Osteoblast (primary cell): ENCODE measurements at regions not wholly inside any gene's neighbourhood (a gene's known extent, or its start where the extent isn't known, plus 50 kb on each side); places are given as distances from the start of the nearest gene placed in this dataset.

Source experiments
- DNase-seq: peaks from one replicate; pipeline ENCODE4 v3.0.0; 2011; ENCODE audit warnings: low spot score, mixed read lengths; ENCODE audit not compliant: insufficient read length; ENCODE audit errors: missing footprints
- H2AFZ ChIP-seq: 2 replicates; pipeline ENCODE4 v1.6.0; 2011; ENCODE audit warnings: mild to moderate bottlenecking, low read length
- H3K27ac ChIP-seq: 2 replicates; pipeline ENCODE4 v1.5.1; 2011; ENCODE audit warnings: mild to moderate bottlenecking, low read depth, low read length, moderate library complexity
- H3K27me3 ChIP-seq: 2 replicates; pipeline ENCODE4 v1.6.0; 2012; ENCODE audit warnings: mild to moderate bottlenecking, control low read depth, inconsistent platforms, low read length, moderate library complexity; ENCODE audit not compliant: insufficient read depth
- H3K36me3 ChIP-seq: 2 replicates; pipeline ENCODE4 v1.5.1; 2011; ENCODE audit warnings: mild to moderate bottlenecking, low read length, control low read depth, moderate library complexity; ENCODE audit not compliant: insufficient read depth
- H3K4me1 ChIP-seq: 2 replicates; pipeline ENCODE4 v1.5.1; 2011; ENCODE audit warnings: mild to moderate bottlenecking, low read length, control low read depth, moderate library complexity; ENCODE audit not compliant: insufficient read depth
- H3K4me2 ChIP-seq: 2 replicates; pipeline ENCODE4 v1.6.0; 2011; ENCODE audit warnings: mild to moderate bottlenecking, low read length; ENCODE audit not compliant: insufficient read depth
- H3K4me3 ChIP-seq: fragments of 200-600 bp; sonication (generic); 3 replicates; pipeline ENCODE4 v1.5.1; 2012; ENCODE audit warnings: mild to moderate bottlenecking, low read length, inconsistent platforms; ENCODE audit not compliant: insufficient read depth
- H3K79me2 ChIP-seq: 2 replicates; pipeline ENCODE4 v1.6.0; 2012; ENCODE audit warnings: mild to moderate bottlenecking, low read length, control low read depth, inconsistent platforms; ENCODE audit not compliant: insufficient read depth
- H3K9me3 ChIP-seq: 2 replicates; pipeline ENCODE4 v1.5.1; 2011; ENCODE audit warnings: low read depth, low read length, control low read depth
- H4K20me1 ChIP-seq: 2 replicates; pipeline ENCODE4 v1.6.0; 2012; ENCODE audit warnings: mild to moderate bottlenecking, low read length, control low read depth; ENCODE audit not compliant: insufficient read depth
- TF ChIP-seq, protein P1 (sequence below): IDR thresholded peaks from 2 replicates; pipeline ENCODE4 v1.5.1; 2011; ENCODE audit warnings: mild to moderate bottlenecking, low read depth, low read length, moderate library complexity; ENCODE audit errors: extremely low read depth

DNA sequence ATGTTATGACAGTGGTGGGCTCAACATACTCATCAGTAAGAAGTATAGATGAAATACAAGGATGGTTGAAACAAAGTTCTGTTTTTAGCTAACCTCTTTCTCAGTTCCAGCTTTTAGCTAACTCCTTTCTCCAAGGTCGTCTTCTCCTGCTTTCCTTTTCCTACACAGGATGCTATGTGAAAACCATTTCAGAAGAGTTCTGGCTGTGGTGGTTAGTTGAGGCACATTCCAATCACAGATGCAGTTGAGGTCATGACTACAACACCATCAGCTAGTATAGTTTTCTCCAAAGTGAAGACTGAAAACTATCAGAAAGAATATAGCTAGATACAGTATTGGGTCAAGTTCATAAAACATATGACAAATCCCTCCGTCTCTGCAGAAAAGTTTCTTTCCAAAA is 477.7 kb upstream of the C9orf72 start:
- Histone ChIP-seq H3K4me2 (no peak overlapping the region), H3K36me3 (no peaks in the 10 kb centered on the region), H3K27ac (no peak overlapping the region), H3K4me1 (no peaks in the 10 kb centered on the region), H3K4me3 (no peak overlapping the region), H3K79me2 (no peaks in the 10 kb centered on the region), H2AFZ (no peak overlapping the region), H4K20me1 (no peaks in the 10 kb centered on the region), H3K9me3 (no peaks in the 10 kb centered on the region), H3K27me3 (no peaks in the 10 kb centered on the region)
- TF ChIP-seq, protein P1, sequence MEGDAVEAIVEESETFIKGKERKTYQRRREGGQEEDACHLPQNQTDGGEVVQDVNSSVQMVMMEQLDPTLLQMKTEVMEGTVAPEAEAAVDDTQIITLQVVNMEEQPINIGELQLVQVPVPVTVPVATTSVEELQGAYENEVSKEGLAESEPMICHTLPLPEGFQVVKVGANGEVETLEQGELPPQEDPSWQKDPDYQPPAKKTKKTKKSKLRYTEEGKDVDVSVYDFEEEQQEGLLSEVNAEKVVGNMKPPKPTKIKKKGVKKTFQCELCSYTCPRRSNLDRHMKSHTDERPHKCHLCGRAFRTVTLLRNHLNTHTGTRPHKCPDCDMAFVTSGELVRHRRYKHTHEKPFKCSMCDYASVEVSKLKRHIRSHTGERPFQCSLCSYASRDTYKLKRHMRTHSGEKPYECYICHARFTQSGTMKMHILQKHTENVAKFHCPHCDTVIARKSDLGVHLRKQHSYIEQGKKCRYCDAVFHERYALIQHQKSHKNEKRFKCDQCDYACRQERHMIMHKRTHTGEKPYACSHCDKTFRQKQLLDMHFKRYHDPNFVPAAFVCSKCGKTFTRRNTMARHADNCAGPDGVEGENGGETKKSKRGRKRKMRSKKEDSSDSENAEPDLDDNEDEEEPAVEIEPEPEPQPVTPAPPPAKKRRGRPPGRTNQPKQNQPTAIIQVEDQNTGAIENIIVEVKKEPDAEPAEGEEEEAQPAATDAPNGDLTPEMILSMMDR, result no peak
- DNase-seq, result no peak

DNA sequence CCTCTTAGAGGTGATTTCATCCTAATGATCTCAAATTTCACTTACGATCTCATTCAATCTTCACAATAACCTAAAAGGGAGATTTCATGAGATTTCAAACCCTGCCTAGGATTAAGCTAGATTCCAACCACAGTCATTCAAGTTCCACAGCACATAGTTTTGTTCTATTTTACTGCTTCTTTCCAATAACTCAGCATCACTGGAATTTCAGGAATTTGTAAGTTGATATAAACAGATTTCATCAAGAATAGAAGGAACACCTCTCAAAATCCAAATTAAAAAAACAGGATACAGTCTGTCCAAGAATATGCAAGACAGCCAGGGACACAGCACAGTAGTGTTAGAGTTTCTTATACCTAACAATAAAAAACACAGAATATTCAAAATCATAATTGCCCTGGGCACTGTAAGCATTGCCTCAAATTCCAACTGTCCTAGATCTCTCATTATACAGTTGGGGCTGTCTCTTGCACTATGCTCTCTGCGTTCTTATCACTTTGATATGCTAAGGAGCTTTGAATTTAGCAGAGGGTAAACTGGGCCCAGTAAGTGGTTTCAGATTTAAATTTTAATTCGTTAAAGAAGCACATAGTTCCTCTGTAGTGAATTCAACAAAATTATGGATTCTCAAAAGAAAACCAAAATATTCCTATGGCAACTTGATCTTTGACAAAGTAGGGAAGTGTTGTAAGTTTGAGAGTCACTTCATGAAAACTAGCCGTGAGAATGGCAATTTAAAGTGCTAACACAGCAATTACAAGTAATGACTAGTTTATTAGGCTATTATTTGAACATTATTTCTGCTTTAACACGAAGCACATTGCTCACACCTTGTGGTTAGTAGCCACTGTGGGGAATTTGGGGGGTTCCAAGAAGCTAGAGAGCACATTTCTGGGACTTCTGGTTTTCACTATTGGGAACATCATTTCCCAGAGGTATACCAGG is 478.6 kb upstream of the C9orf72 start:
- Histone ChIP-seq H3K36me3 (no peaks in the 10 kb centered on the region), H3K9me3 (no peaks in the 10 kb centered on the region), H2AFZ (no peak overlapping the region), H3K27ac (no peak overlapping the region), H3K27me3 (no peaks in the 10 kb centered on the region), H3K4me1 (no peaks in the 10 kb centered on the region), H3K4me2 (no peak overlapping the region), H4K20me1 (no peaks in the 10 kb centered on the region), H3K4me3 (no peak overlapping the region), H3K79me2 (no peaks in the 10 kb centered on the region)
- no peak for DNase-seq
- TF ChIP-seq, protein P1, result no peak

DNA sequence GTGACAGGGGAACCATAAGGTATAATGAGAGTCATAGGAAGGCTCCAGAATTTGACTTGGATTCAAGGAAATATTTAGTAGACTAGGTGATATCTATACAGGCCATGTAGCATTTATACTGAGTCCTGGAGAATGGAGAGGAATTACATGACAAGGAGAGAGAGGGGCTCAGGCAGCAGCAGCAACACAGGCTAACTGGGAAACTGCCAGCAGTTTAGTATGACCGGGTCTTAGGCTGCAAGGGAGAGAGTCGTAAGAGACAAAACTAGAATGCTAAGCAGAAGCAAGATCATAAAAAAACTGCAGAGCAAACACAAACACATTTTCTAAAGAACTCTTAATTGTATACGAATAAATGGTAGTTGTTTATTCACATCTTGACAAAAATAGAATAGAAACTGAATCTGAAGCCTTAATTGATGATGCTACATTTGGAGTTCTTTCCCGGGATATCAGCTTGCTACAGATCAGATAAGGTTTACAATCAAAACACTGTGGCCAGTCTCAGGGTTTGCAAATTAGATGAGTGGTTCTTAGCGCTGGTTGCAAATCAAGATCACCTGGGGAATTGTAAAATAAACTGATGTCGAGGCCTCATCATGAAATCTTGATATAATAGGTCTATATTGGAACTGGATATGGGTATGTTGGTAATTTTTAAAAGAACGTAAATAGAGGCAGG is 480.0 kb upstream of the C9orf72 start:
- H3K27ac ChIP-seq, result no peak overlapping the region
- no peaks in the 10 kb centered on the region for H3K9me3 ChIP-seq
- no peak overlapping the region for H3K4me2 ChIP-seq
- DNase-seq, result no peak
- no peak overlapping the region for H2AFZ ChIP-seq
- no peaks in the 10 kb centered on the region for H3K4me1 ChIP-seq
- TF ChIP-seq, protein P1, result no peak
- H4K20me1 ChIP-seq, result no peaks in the 10 kb centered on the region
- H3K36me3 ChIP-seq, result no peaks in the 10 kb centered on the region
- no peak overlapping the region for H3K4me3 ChIP-seq
- no peaks in the 10 kb centered on the region for H3K79me2 ChIP-seq
- no peaks in the 10 kb centered on the region for H3K27me3 ChIP-seq

DNA sequence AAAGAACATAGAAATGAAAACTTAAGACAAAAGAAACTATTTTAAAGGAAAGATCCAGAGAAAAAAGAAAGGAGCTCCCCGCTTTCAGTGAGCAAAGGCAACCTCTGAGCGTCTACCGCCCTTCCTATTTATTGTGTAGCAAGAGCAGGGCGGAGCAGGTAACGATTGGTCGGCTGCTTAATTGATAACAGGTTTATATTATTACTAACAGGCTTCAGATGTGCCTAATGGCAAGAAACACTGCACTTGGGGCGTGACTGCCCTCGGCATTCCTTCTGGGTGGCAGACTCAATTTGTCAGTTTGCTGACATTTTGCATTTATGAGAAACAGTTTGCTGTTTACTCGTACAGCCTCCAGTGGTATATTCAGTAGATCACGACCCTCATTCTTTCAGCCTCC is 482.7 kb upstream of the C9orf72 start:
- no peak for DNase-seq
- TF ChIP-seq, protein P1, result no peak
- no peak overlapping the region for H2AFZ ChIP-seq

More for the DNA sequence above, 482.7 kb upstream of the C9orf72 start:
- Histone ChIP-seq H3K9me3 (no peaks in the 10 kb centered on the region), H3K36me3 (no peaks in the 10 kb centered on the region), H3K27ac (no peak overlapping the region), H3K4me1 (no peaks in the 10 kb centered on the region), H3K4me2 (no peak overlapping the region), H4K20me1 (no peaks in the 10 kb centered on the region), H3K4me3 (no peak overlapping the region), H3K27me3 (no peaks in the 10 kb centered on the region), H3K79me2 (no peaks in the 10 kb centered on the region)
